ENCODE measurements at regions not wholly inside any gene's neighbourhood (a gene's known extent, or its start where the extent isn't known, plus 50 kb on each side); places are given as distances from the start of the nearest gene placed in this dataset.

GRCh38 chr2:139259422-139260051 lies 479.3 kb upstream of the NXPH2 start:
- TF ChIP-seq CTCF (IDR thresholded peaks at IDR 0.05) = no peak

GRCh38 chr2:139241286-139241685 lies 461.1 kb upstream of the NXPH2 start:
- no peak for TF ChIP-seq CTCF (IDR thresholded peaks at IDR 0.05)

- TF ChIP-seq CTCF (IDR thresholded peaks at IDR 0.05) = no peak
These were observed 456.8 kb upstream of the NXPH2 start for GRCh38 chr2:139237023-139237422.

- no peak for TF ChIP-seq CTCF (IDR thresholded peaks at IDR 0.05)
These were observed 450.7 kb upstream of the NXPH2 start for GRCh38 chr2:139230881-139231280.

GRCh38 chr2:139228276-139228675 lies 448.1 kb upstream of the NXPH2 start:
- TF ChIP-seq CTCF (IDR thresholded peaks at IDR 0.05) = no peak

- TF ChIP-seq CTCF (IDR thresholded peaks at IDR 0.05) = no peak
These were observed 445.8 kb upstream of the NXPH2 start for GRCh38 chr2:139225961-139226360.

GRCh38 chr2:139218181-139218580 lies 438.0 kb upstream of the NXPH2 start:
- no peak for TF ChIP-seq CTCF (IDR thresholded peaks at IDR 0.05)

GRCh38 chr2:139217641-139218040 lies 437.5 kb upstream of the NXPH2 start:
- TF ChIP-seq CTCF (IDR thresholded peaks at IDR 0.05) = no peak
